ENCODE measurements at regions not wholly inside any gene's neighbourhood (a gene's known extent, or its start where the extent isn't known, plus 50 kb on each side); places are given as distances from the start of the nearest gene placed in this dataset.

- no peak for TF ChIP-seq EZH2 (IDR thresholded peaks at IDR 0.05; ENCODE audit: low read length, missing control alignments)
- TF ChIP-seq, protein P1, sequence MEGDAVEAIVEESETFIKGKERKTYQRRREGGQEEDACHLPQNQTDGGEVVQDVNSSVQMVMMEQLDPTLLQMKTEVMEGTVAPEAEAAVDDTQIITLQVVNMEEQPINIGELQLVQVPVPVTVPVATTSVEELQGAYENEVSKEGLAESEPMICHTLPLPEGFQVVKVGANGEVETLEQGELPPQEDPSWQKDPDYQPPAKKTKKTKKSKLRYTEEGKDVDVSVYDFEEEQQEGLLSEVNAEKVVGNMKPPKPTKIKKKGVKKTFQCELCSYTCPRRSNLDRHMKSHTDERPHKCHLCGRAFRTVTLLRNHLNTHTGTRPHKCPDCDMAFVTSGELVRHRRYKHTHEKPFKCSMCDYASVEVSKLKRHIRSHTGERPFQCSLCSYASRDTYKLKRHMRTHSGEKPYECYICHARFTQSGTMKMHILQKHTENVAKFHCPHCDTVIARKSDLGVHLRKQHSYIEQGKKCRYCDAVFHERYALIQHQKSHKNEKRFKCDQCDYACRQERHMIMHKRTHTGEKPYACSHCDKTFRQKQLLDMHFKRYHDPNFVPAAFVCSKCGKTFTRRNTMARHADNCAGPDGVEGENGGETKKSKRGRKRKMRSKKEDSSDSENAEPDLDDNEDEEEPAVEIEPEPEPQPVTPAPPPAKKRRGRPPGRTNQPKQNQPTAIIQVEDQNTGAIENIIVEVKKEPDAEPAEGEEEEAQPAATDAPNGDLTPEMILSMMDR (conservative IDR thresholded peaks at IDR 0.05 in 1 of 2, IDR thresholded peaks at IDR 0.05 in 1 of 2; ENCODE audit: low read depth in 1 of 2, low read length in 2 of 2): no peak
- no peak for DNase-seq (ENCODE audit: low read depth in 2 of 2)
Observed at GRCh38 chr5:174197929-174198328, 152.4 kb downstream of the NSG2 start.

GRCh38 chr5:174198541-174198940 is 153.0 kb downstream of the NSG2 start:
- no peaks in the 10 kb centered on the region for H3K36me3 ChIP-seq (ENCODE audit: control insufficient read depth, insufficient read depth, low read length)
- H3K9me3 ChIP-seq (ENCODE audit: control insufficient read depth, insufficient read depth, low read depth, low read length): no peaks in the 10 kb centered on the region
- no peaks in the 10 kb centered on the region for H3K4me1 ChIP-seq (ENCODE audit: control insufficient read depth, extremely low read depth, insufficient read depth, low read length)
- TF ChIP-seq, protein P1 (conservative IDR thresholded peaks at IDR 0.05 in 1 of 2, IDR thresholded peaks at IDR 0.05 in 1 of 2; ENCODE audit: low read depth in 1 of 2, low read length in 2 of 2): no peak
- TF ChIP-seq EZH2 (IDR thresholded peaks at IDR 0.05; ENCODE audit: low read length, missing control alignments): no peak
- H4K20me1 ChIP-seq (ENCODE audit: control insufficient read depth, extremely low read depth, insufficient read depth, low read length): no peaks in the 10 kb centered on the region
- no peak overlapping the region for H3K4me3 ChIP-seq (replicated peaks in 1 of 4; ENCODE audit: control extremely low read depth in 1 of 4, insufficient read depth in 1 of 4, low read depth in 3 of 4, low read length in 4 of 4)
- no peak overlapping the region for H3K27ac ChIP-seq (ENCODE audit: insufficient read depth, low read length)
- H3K27me3 ChIP-seq (ENCODE audit: control insufficient read depth, insufficient read depth, low read length): no peaks in the 10 kb centered on the region
- H3K9ac ChIP-seq (ENCODE audit: insufficient read depth, low read length): no peak overlapping the region
- no peak overlapping the region for H3K4me2 ChIP-seq (ENCODE audit: extremely low read depth, insufficient read depth, low read length)
- no peaks in the 10 kb centered on the region for H3K79me2 ChIP-seq (ENCODE audit: control insufficient read depth, insufficient read depth, low read length)
- no peak overlapping the region for H2AFZ ChIP-seq (ENCODE audit: low read length)
- no peak for DNase-seq (ENCODE audit: low read depth in 2 of 2)

More at GRCh38 chr5:174197929-174198328, 152.4 kb downstream of the NSG2 start:
- no peak overlapping the region for H3K4me2 ChIP-seq (ENCODE audit: extremely low read depth, insufficient read depth, low read length)
- no peaks in the 10 kb centered on the region for H4K20me1 ChIP-seq (ENCODE audit: control insufficient read depth, extremely low read depth, insufficient read depth, low read length)
- no peak overlapping the region for H3K27ac ChIP-seq (ENCODE audit: insufficient read depth, low read length)
- H3K4me1 ChIP-seq (ENCODE audit: control insufficient read depth, extremely low read depth, insufficient read depth, low read length): no peaks in the 10 kb centered on the region
- H3K9me3 ChIP-seq (ENCODE audit: control insufficient read depth, insufficient read depth, low read depth, low read length): no peaks in the 10 kb centered on the region
- H3K79me2 ChIP-seq (ENCODE audit: control insufficient read depth, insufficient read depth, low read length): no peaks in the 10 kb centered on the region
- no peaks in the 10 kb centered on the region for H3K36me3 ChIP-seq (ENCODE audit: control insufficient read depth, insufficient read depth, low read length)
- no peak overlapping the region for H3K9ac ChIP-seq (ENCODE audit: insufficient read depth, low read length)
- no peaks in the 10 kb centered on the region for H3K27me3 ChIP-seq (ENCODE audit: control insufficient read depth, insufficient read depth, low read length)
- no peak overlapping the region for H2AFZ ChIP-seq (ENCODE audit: low read length)
- H3K4me3 ChIP-seq (replicated peaks in 1 of 4; ENCODE audit: control extremely low read depth in 1 of 4, insufficient read depth in 1 of 4, low read depth in 3 of 4, low read length in 4 of 4): no peak overlapping the region

- DNase-seq (ENCODE audit: low read depth in 2 of 2): no peak
- H3K27me3 ChIP-seq (ENCODE audit: control insufficient read depth, insufficient read depth, low read length): no peaks in the 10 kb centered on the region
Observed at GRCh38 chr5:174202996-174203395, 157.5 kb downstream of the NSG2 start.

More at GRCh38 chr5:174202996-174203395, 157.5 kb downstream of the NSG2 start:
- no peak overlapping the region for H3K9ac ChIP-seq (ENCODE audit: insufficient read depth, low read length)
- no peaks in the 10 kb centered on the region for H3K36me3 ChIP-seq (ENCODE audit: control insufficient read depth, insufficient read depth, low read length)
- TF ChIP-seq, protein P1 (conservative IDR thresholded peaks at IDR 0.05 in 1 of 2, IDR thresholded peaks at IDR 0.05 in 1 of 2; ENCODE audit: low read depth in 1 of 2, low read length in 2 of 2): no peak
- no peak for TF ChIP-seq EZH2 (IDR thresholded peaks at IDR 0.05; ENCODE audit: low read length, missing control alignments)
- H4K20me1 ChIP-seq (ENCODE audit: control insufficient read depth, extremely low read depth, insufficient read depth, low read length): no peaks in the 10 kb centered on the region
- H3K9me3 ChIP-seq (ENCODE audit: control insufficient read depth, insufficient read depth, low read depth, low read length): no peaks in the 10 kb centered on the region
- no peak overlapping the region for H3K4me3 ChIP-seq (replicated peaks in 1 of 4; ENCODE audit: control extremely low read depth in 1 of 4, insufficient read depth in 1 of 4, low read depth in 3 of 4, low read length in 4 of 4)
- H2AFZ ChIP-seq (ENCODE audit: low read length): no peak overlapping the region
- no peak overlapping the region for H3K4me2 ChIP-seq (ENCODE audit: extremely low read depth, insufficient read depth, low read length)
- H3K79me2 ChIP-seq (ENCODE audit: control insufficient read depth, insufficient read depth, low read length): no peaks in the 10 kb centered on the region
- H3K4me1 ChIP-seq (ENCODE audit: control insufficient read depth, extremely low read depth, insufficient read depth, low read length): no peaks in the 10 kb centered on the region
- H3K27ac ChIP-seq (ENCODE audit: insufficient read depth, low read length): no peak overlapping the region
